Left ventricle myocardium superior (tissue), 1 donor: ENCODE measurements at regions not wholly inside any gene's neighbourhood (a gene's known extent, or its start where the extent isn't known, plus 50 kb on each side); places are given as distances from the start of the nearest gene placed in this dataset.

Experiments used
- ATAC-seq: fragments of 200-7000 bp; cut with Tn5 transposase; one replicate; pipeline ENCODE4 v1.9.1; 2020; ENCODE audit warnings: mild to moderate bottlenecking, moderate library complexity
- DNase-seq: peaks from one replicate; pipeline ENCODE4 v3.0.0-alpha.2; 2020
- intact Hi-C: fragments of 100-400 bp; cut with micrococcal nuclease; formaldehyde crosslinking; loops from one replicate; pipeline ENCODE4 v1.11.0; 2022
- donor health status: DM: no; HTN: yes; CAD: no; lungs with severe emphysema.

GRCh38 chr2:139967665-139968064 lies 1187.5 kb upstream of the NXPH2 start:
- ATAC-seq (no peak), DNase-seq (no peak)
- intact Hi-C loops, result no loop called here

GRCh38 chr2:139964721-139965440 lies 1184.7 kb upstream of the NXPH2 start:
- ATAC-seq (no peak), DNase-seq (no peak)
- intact Hi-C loops, result no loop called here

GRCh38 chr2:139963863-139964355 lies 1183.7 kb upstream of the NXPH2 start:
- DNase-seq, result no peak
- intact Hi-C loops, result no loop called here
- no peak for ATAC-seq

- ATAC-seq, result no peak
- DNase-seq, result no peak
- intact Hi-C loops, result no loop called here
These were observed 1169.2 kb upstream of the NXPH2 start for GRCh38 chr2:139949242-139949972.

GRCh38 chr2:139946690-139947089 lies 1166.5 kb upstream of the NXPH2 start:
- no peak for DNase-seq
- no peak for ATAC-seq
- intact Hi-C loops, result no loop called here

GRCh38 chr2:139940686-139941085 lies 1160.5 kb upstream of the NXPH2 start:
- intact Hi-C loops, result no loop called here
- no peak for DNase-seq
- ATAC-seq, result no peak

GRCh38 chr2:139925903-139926302 lies 1145.7 kb upstream of the NXPH2 start:
- no peak for ATAC-seq
- intact Hi-C loops, result no loop called here

GRCh38 chr2:139924070-139924469 lies 1143.9 kb upstream of the NXPH2 start:
- ATAC-seq (no peak), DNase-seq (no peak)
- intact Hi-C loops, result no loop called here

More at GRCh38 chr2:139925903-139926302, 1145.7 kb upstream of the NXPH2 start:
- DNase-seq, result no peak

GRCh38 chr2:139918982-139919381 lies 1138.8 kb upstream of the NXPH2 start:
- DNase-seq, result no peak
- ATAC-seq, result no peak
- intact Hi-C loops, result no loop called here

- intact Hi-C loops, result no loop called here
These were observed 1137.6 kb upstream of the NXPH2 start for GRCh38 chr2:139917690-139918384.

GRCh38 chr2:139916822-139917221 lies 1136.6 kb upstream of the NXPH2 start:
- DNase-seq (no peak), ATAC-seq (no peak)
- intact Hi-C loops, result no loop called here

More at GRCh38 chr2:139917690-139918384, 1137.6 kb upstream of the NXPH2 start:
- no peak for DNase-seq
- no peak for ATAC-seq

- intact Hi-C loops, result no loop called here
These were observed 1131.0 kb upstream of the NXPH2 start for GRCh38 chr2:139911160-139911559.

GRCh38 chr2:139909136-139909535 lies 1128.9 kb upstream of the NXPH2 start:
- no peak for DNase-seq
- no peak for ATAC-seq
- intact Hi-C loops, result no loop called here

More at GRCh38 chr2:139911160-139911559, 1131.0 kb upstream of the NXPH2 start:
- ATAC-seq, result no peak
- DNase-seq, result no peak

GRCh38 chr2:139905624-139906023 lies 1125.4 kb upstream of the NXPH2 start:
- no peak for DNase-seq
- ATAC-seq, result no peak
- intact Hi-C loops, result no loop called here

GRCh38 chr2:139891636-139892035 lies 1111.4 kb upstream of the NXPH2 start:
- intact Hi-C loops, result no loop called here
- DNase-seq (no peak), ATAC-seq (no peak)

- intact Hi-C loops, result no loop called here
- no peak for DNase-seq
- no peak for ATAC-seq
These were observed 1105.8 kb upstream of the NXPH2 start for GRCh38 chr2:139885921-139886498.

- no peak for ATAC-seq
- intact Hi-C loops, result no loop called here
- DNase-seq, result no peak
These were observed 1096.8 kb upstream of the NXPH2 start for GRCh38 chr2:139876964-139877363.

- no peak for DNase-seq
- no peak for ATAC-seq
- intact Hi-C loops, result no loop called here
These were observed 1096.1 kb upstream of the NXPH2 start for GRCh38 chr2:139876321-139876720.

- intact Hi-C loops, result no loop called here
- DNase-seq (no peak), ATAC-seq (no peak)
These were observed 1092.3 kb upstream of the NXPH2 start for GRCh38 chr2:139872503-139872902.

- no peak for ATAC-seq
- DNase-seq, result no peak
- intact Hi-C loops, result no loop called here
These were observed 1091.8 kb upstream of the NXPH2 start for GRCh38 chr2:139872032-139872431.
